HCT116 (cell line): ENCODE measurements at regions not wholly inside any gene's neighbourhood (a gene's known extent, or its start where the extent isn't known, plus 50 kb on each side); places are given as distances from the start of the nearest gene placed in this dataset.

Experiments used
- ATAC-seq: fragments of 200-7000 bp; cut with Tn5 transposase; 2 replicates; pipeline ENCODE4 v1.9.1; 2020; ENCODE audit warnings: mild to moderate bottlenecking, moderate library complexity
- BruUV-seq: library from RNA; stranded (reverse); fragments of 400-500 nt; replicated peaks from 2 replicates; lab custom pipeline; 2021; lab: Mats Ljungman, UMichigan
- CTCF ChIA-PET: fragments of 300-600 bp; sonication (Branson Sonifier 250); formaldehyde crosslinking; loops from one replicate; lab custom pipeline; 2021; ENCODE audit warnings: antibody characterized with exemption; lab: Charles Lee
- POLR2A ChIA-PET: fragments of 300-600, 350-600 bp; sonication (Branson Sonifier 250); formaldehyde crosslinking; loops from one replicate; lab custom pipeline; 2021; ENCODE audit warnings: antibody characterized with exemption; lab: Charles Lee
- RAD21 ChIA-PET, 2 experiments: fragments of 300-600 bp; sonication (Branson Sonifier 250); formaldehyde crosslinking; loops; one replicate each; lab custom pipeline; 2023; ENCODE audit warnings: low total read pairs in 2 of 2; ENCODE audit not compliant: uncharacterized antibody in 2 of 2, unreplicated experiment in 2 of 2, low non-redundant PET in 1 of 2; lab: Charles Lee
- DNase-seq: peaks from one replicate; pipeline ENCODE4 v3.0.0-alpha.2; 2010; ENCODE audit warnings: low read depth, low spot score
- H2AFZ ChIP-seq: fragments of 200-600 bp; shearing (Covaris generic), sonication (generic); 2 replicates; pipeline ENCODE4 v1.6.1; 2017; ENCODE audit warnings: low read depth, mixed run types, mixed read lengths, antibody characterized with exemption, low read length; ENCODE audit not compliant: poor library complexity, severe bottlenecking
- H3K27ac ChIP-seq: 2 replicates; pipeline ENCODE4 v1.5.1; 2012; ENCODE audit warnings: low read depth, low read length
- H3K27me3 ChIP-seq: fragments of 200-600 bp; sonication (generic); 2 replicates; pipeline ENCODE4 v1.6.1; 2016; ENCODE audit warnings: mixed run types, low read length, mixed read lengths; ENCODE audit not compliant: insufficient read depth
- H3K36me3 ChIP-seq, 2 experiments: fragments of 200-500 bp in 1 of 2; fragments of 200-600 bp in 1 of 2; sonication (Bioruptor generic) in 1 of 2; sonication (generic) in 1 of 2; 2 replicates each; pipeline versions ENCODE4 v1.5.1 to v1.6.1; 2014 to 2016; ENCODE audit warnings: low read length in 2 of 2, inconsistent platforms in 1 of 2, mixed read lengths in 1 of 2, mixed run types in 1 of 2; ENCODE audit not compliant: insufficient read depth in 2 of 2, control insufficient read depth in 1 of 2
- H3K4me1 ChIP-seq, 2 experiments: fragments of 200-600 bp in 1 of 2; sonication (generic) in 1 of 2; 2 replicates each; pipeline versions ENCODE4 v1.5.1 to v1.6.1; 2012 to 2017; ENCODE audit warnings: low read length in 2 of 2, inconsistent platforms in 1 of 2, mild to moderate bottlenecking in 1 of 2, mixed read lengths in 1 of 2, mixed run types in 1 of 2, moderate library complexity in 1 of 2; ENCODE audit not compliant: insufficient read depth in 2 of 2, control insufficient read depth in 1 of 2
- H3K4me2 ChIP-seq: fragments of 200-600 bp; sonication (generic); 2 replicates; pipeline ENCODE4 v1.6.1; 2017; ENCODE audit warnings: mixed run types, low read length, mixed read lengths
- H3K4me3 ChIP-seq, 2 experiments: fragments of 200-600 bp in 1 of 2; sonication (generic) in 1 of 2; replicated peaks in 1 of 2; 2 replicates each; pipeline ENCODE4 v1.5.1; 2011 to 2016; ENCODE audit warnings: low read length in 2 of 2, control low read depth in 1 of 2, low read depth in 1 of 2, mild to moderate bottlenecking in 1 of 2, mixed read lengths in 1 of 2, mixed run types in 1 of 2
- H3K79me2 ChIP-seq: fragments of 200-600 bp; sonication (generic); 2 replicates; pipeline ENCODE4 v1.6.1; 2017; ENCODE audit warnings: mild to moderate bottlenecking, mixed run types, low read length, moderate library complexity, mixed read lengths; ENCODE audit not compliant: insufficient read depth
- H3K9ac ChIP-seq: fragments of 200-600 bp; sonication (generic); 2 replicates; pipeline ENCODE4 v1.6.1; 2016; ENCODE audit warnings: low read length, mixed read lengths
- H3K9me2 ChIP-seq: fragments of 200-600 bp; sonication (generic), shearing (Covaris generic); 2 replicates; pipeline ENCODE4 v1.6.1; 2017; ENCODE audit warnings: mixed run types, mild to moderate bottlenecking, moderate library complexity; ENCODE audit not compliant: insufficient read depth
- H3K9me3 ChIP-seq, 2 experiments: fragments of 200-500 bp in 1 of 2; fragments of 200-600 bp in 1 of 2; sonication (Bioruptor generic) in 1 of 2; sonication (generic) in 1 of 2; 2 replicates each; pipeline ENCODE4 v1.6.1; 2014 to 2017; ENCODE audit warnings: low read length in 2 of 2, mixed read lengths in 2 of 2, inconsistent platforms in 1 of 2, low read depth in 1 of 2, mild to moderate bottlenecking in 1 of 2, mixed run types in 1 of 2, moderate library complexity in 1 of 2; ENCODE audit not compliant: control insufficient read depth in 1 of 2, insufficient read depth in 1 of 2
- H4K20me1 ChIP-seq: fragments of 200-600 bp; sonication (generic), shearing (Covaris generic); 2 replicates; pipeline ENCODE4 v1.6.1; 2017; ENCODE audit warnings: mixed run types, mild to moderate bottlenecking, moderate library complexity; ENCODE audit not compliant: insufficient read depth
- CEBPB ChIP-seq: IDR thresholded peaks from 2 replicates; pipeline ENCODE4 v1.6.1; 2012; ENCODE audit warnings: low read depth
- CTCF ChIP-seq, 3 experiments: fragments of 200-600 bp in 1 of 3; sonication (generic) in 1 of 3; IDR thresholded peaks in 2 of 3; conservative IDR thresholded peaks in 1 of 3; 2 replicates each; pipeline ENCODE4 v1.5.1; 2012 to 2017; ENCODE audit warnings: low read depth in 2 of 3, low read length in 2 of 3, antibody characterized with exemption in 1 of 3, borderline replicate concordance in 1 of 3, control low read depth in 1 of 3, mild to moderate bottlenecking in 1 of 3, mixed read lengths in 1 of 3, mixed run types in 1 of 3, moderate library complexity in 1 of 3; ENCODE audit not compliant: insufficient read depth in 1 of 3
- EGR1 ChIP-seq: IDR thresholded peaks from 2 replicates; pipeline ENCODE4 v1.6.1; 2012; ENCODE audit warnings: low read depth
- ELF1 ChIP-seq: IDR thresholded peaks from 2 replicates; pipeline ENCODE4 v1.6.1; 2012; ENCODE audit warnings: low read depth, borderline replicate concordance
- EZH2 ChIP-seq: fragments of 200-600 bp; sonication (generic); IDR thresholded peaks from 2 replicates; pipeline ENCODE4 v1.6.1; 2017; ENCODE audit warnings: antibody characterized with exemption, mixed run types
- FOSL1 ChIP-seq: IDR thresholded peaks from 2 replicates; pipeline ENCODE4 v1.6.1; 2012; ENCODE audit warnings: low read depth
- POLR2A ChIP-seq: IDR thresholded peaks from 2 replicates; pipeline ENCODE4 v1.7.0; 2011; ENCODE audit warnings: borderline replicate concordance; ENCODE audit not compliant: insufficient read depth, insufficient read length; ENCODE audit errors: extremely low read depth
- REST ChIP-seq: IDR thresholded peaks from 2 replicates; pipeline ENCODE4 v1.6.1; 2012; ENCODE audit warnings: low read depth
- SIN3A ChIP-seq: IDR thresholded peaks from 2 replicates; pipeline ENCODE4 v1.6.1; 2012; ENCODE audit warnings: low read depth
- SRF ChIP-seq: IDR thresholded peaks from 2 replicates; pipeline ENCODE4 v1.6.1; 2012; ENCODE audit warnings: low read depth
- TCF7L2 ChIP-seq: IDR thresholded peaks from 2 replicates; pipeline ENCODE4 v1.7.0; 2011; ENCODE audit warnings: borderline replicate concordance, inconsistent platforms; ENCODE audit not compliant: insufficient read depth, insufficient read length; ENCODE audit errors: extremely low read depth
- YY1 ChIP-seq: IDR thresholded peaks from 2 replicates; pipeline ENCODE4 v1.6.1; 2011; ENCODE audit warnings: low read length, low read depth, moderate library complexity, mild to moderate bottlenecking; ENCODE audit not compliant: insufficient replicate concordance; ENCODE audit errors: extremely low read depth
- ZBTB33 ChIP-seq: IDR thresholded peaks from 2 replicates; pipeline ENCODE4 v1.6.1; 2011; ENCODE audit warnings: mild to moderate bottlenecking, low read length, moderate library complexity; ENCODE audit not compliant: insufficient replicate concordance; ENCODE audit errors: extremely low read depth
- ZFX ChIP-seq: fragments of 450-650 bp; IDR thresholded peaks from 2 replicates; pipeline ENCODE4 v1.6.1; 2017
- intact Hi-C: fragments of 100-400 bp; cut with micrococcal nuclease; formaldehyde crosslinking; loops from 2 replicates; pipeline ENCODE4 v1.10.0; 2022

GRCh38 chr2:138298120-138298814 lies 203.3 kb upstream of the SPOPL start (continued):
- no peak for TF ChIP-seq CTCF (IDR thresholded peaks at IDR 0.05 in 2 of 3, conservative IDR thresholded peaks at IDR 0.05 in 1 of 3; ENCODE audit: borderline replicate concordance in 1 of 3, insufficient read depth in 1 of 3, low read depth in 2 of 3, low read length in 2 of 3)

- Histone ChIP-seq H3K79me2 (no peaks in the 10 kb centered on the region), H4K20me1 (no peaks in the 10 kb centered on the region), H3K4me1 (peaks cover 2 to 8% of the 10 kb centered on the region in 2 experiments; a peak in 2 of 4 replicates), H3K9me3 (no peaks in the 10 kb centered on the region), H3K9ac (no peak overlapping the region), H3K27ac (no peak overlapping the region), H2AFZ (no peak overlapping the region), H3K4me3 (no peak overlapping the region), H3K27me3 (no peaks in the 10 kb centered on the region), H3K4me2 (no peak overlapping the region), H3K9me2 (no peaks in the 10 kb centered on the region), H3K36me3 (no peaks in the 10 kb centered on the region)
- ATAC-seq (no peak), DNase-seq (no peak)
- ChIA-PET POLR2A (no interaction called here), CTCF (no interaction called here), RAD21 (no interaction called here)
- intact Hi-C loops, result no loop called here
- no TSS peak for BruUV-seq
- TF ChIP-seq ZBTB33 (no peak), TCF7L2 (no peak), EZH2 (no peak), ELF1 (no peak), YY1 (no peak), CEBPB (no peak), FOSL1 (no peak), CTCF (IDR thresholded peaks at IDR 0.05 in 2 of 3, conservative IDR thresholded peaks at IDR 0.05 in 1 of 3; ENCODE audit: borderline replicate concordance in 1 of 3, insufficient read depth in 1 of 3, low read depth in 2 of 3, low read length in 2 of 3) (no peak), REST (no peak), ZFX (no peak), POLR2A (no peak), SRF (no peak), SIN3A (no peak), EGR1 (no peak)
These were observed 202.7 kb upstream of the SPOPL start for GRCh38 chr2:138298900-138299299.
